ENCODE measurements at regions not wholly inside any gene's neighbourhood (a gene's known extent, or its start where the extent isn't known, plus 50 kb on each side); places are given as distances from the start of the nearest gene placed in this dataset.

GRCh38 chrX:43005561-43005960 lies 227.6 kb upstream of the PPP1R2C start:
- peaks cover 2% of the 10 kb centered on the region for H3K9me3 Mint-ChIP-seq (ENCODE audit: low read depth)
- H3K27me3 Mint-ChIP-seq (ENCODE audit: low read depth): peaks cover 2% of the 10 kb centered on the region
- DNase-seq (ENCODE audit: low spot score): no peak
- no peak overlapping the region for H3K4me3 Mint-ChIP-seq (ENCODE audit: unreplicated experiment)
- H3K4me1 Mint-ChIP-seq (ENCODE audit: low read depth): no peaks in the 10 kb centered on the region
- H3K27ac Mint-ChIP-seq (ENCODE audit: unreplicated experiment): no peak overlapping the region
- no peak for TF ChIP-seq CTCF (IDR thresholded peaks at IDR 0.05)
- no peaks in the 10 kb centered on the region for H3K36me3 Mint-ChIP-seq (ENCODE audit: low read depth)

GRCh38 chrX:43008356-43008755 lies 230.4 kb upstream of the PPP1R2C start:
- Mint-ChIP-seq H3K9me3 (ENCODE audit: low read depth) (peaks cover 2% of the 10 kb centered on the region), H3K4me1 (ENCODE audit: low read depth) (no peaks in the 10 kb centered on the region), H3K27ac (ENCODE audit: unreplicated experiment) (no peak overlapping the region), H3K36me3 (ENCODE audit: low read depth) (no peaks in the 10 kb centered on the region), H3K4me3 (ENCODE audit: unreplicated experiment) (no peak overlapping the region), H3K27me3 (ENCODE audit: low read depth) (peaks cover 2% of the 10 kb centered on the region)
- DNase-seq (ENCODE audit: low spot score): no peak
- TF ChIP-seq CTCF (IDR thresholded peaks at IDR 0.05): no peak

GRCh38 chrX:43016021-43016420 lies 238.1 kb upstream of the PPP1R2C start:
- H3K4me1 Mint-ChIP-seq (ENCODE audit: low read depth): no peaks in the 10 kb centered on the region
- no peaks in the 10 kb centered on the region for H3K27me3 Mint-ChIP-seq (ENCODE audit: low read depth)
- no peak for DNase-seq (ENCODE audit: low spot score)
- no peak overlapping the region for H3K27ac Mint-ChIP-seq (ENCODE audit: unreplicated experiment)
- H3K4me3 Mint-ChIP-seq (ENCODE audit: unreplicated experiment): no peak overlapping the region
- no peak for TF ChIP-seq CTCF (IDR thresholded peaks at IDR 0.05)
- no peaks in the 10 kb centered on the region for H3K36me3 Mint-ChIP-seq (ENCODE audit: low read depth)
- H3K9me3 Mint-ChIP-seq (ENCODE audit: low read depth): peaks cover 12% of the 10 kb centered on the region

- H3K27ac Mint-ChIP-seq (ENCODE audit: unreplicated experiment): no peak overlapping the region
- H3K4me3 Mint-ChIP-seq (ENCODE audit: unreplicated experiment): no peak overlapping the region
- peaks cover 16% of the 10 kb centered on the region for H3K9me3 Mint-ChIP-seq (ENCODE audit: low read depth)
- TF ChIP-seq CTCF (IDR thresholded peaks at IDR 0.05): no peak
- H3K36me3 Mint-ChIP-seq (ENCODE audit: low read depth): no peaks in the 10 kb centered on the region
- no peaks in the 10 kb centered on the region for H3K4me1 Mint-ChIP-seq (ENCODE audit: low read depth)
- no peak for DNase-seq (ENCODE audit: low spot score)
- H3K27me3 Mint-ChIP-seq (ENCODE audit: low read depth): no peaks in the 10 kb centered on the region
Observed at GRCh38 chrX:43018031-43018430, 240.1 kb upstream of the PPP1R2C start.

GRCh38 chrX:43019021-43019420 lies 241.1 kb upstream of the PPP1R2C start:
- Mint-ChIP-seq H3K4me1 (ENCODE audit: low read depth) (no peaks in the 10 kb centered on the region), H3K4me3 (ENCODE audit: unreplicated experiment) (no peak overlapping the region), H3K9me3 (ENCODE audit: low read depth) (peaks cover 20% of the 10 kb centered on the region), H3K36me3 (ENCODE audit: low read depth) (no peaks in the 10 kb centered on the region), H3K27ac (ENCODE audit: unreplicated experiment) (no peak overlapping the region), H3K27me3 (ENCODE audit: low read depth) (no peaks in the 10 kb centered on the region)
- no peak for DNase-seq (ENCODE audit: low spot score)
- TF ChIP-seq CTCF (IDR thresholded peaks at IDR 0.05): no peak

Measured in chondrocyte (in vitro differentiated cells).